Thyroid gland (tissue), 4 donors: ENCODE measurements at regions not wholly inside any gene's neighbourhood (a gene's known extent, or its start where the extent isn't known, plus 50 kb on each side); places are given as distances from the start of the nearest gene placed in this dataset.

Source experiments
- DNase-seq, 2 donors: peaks; one replicate each; pipeline ENCODE4 v3.0.0-alpha.2; 2019
- H3K27ac ChIP-seq, 3 donors: fragments of 200-600 bp; sonication (generic); 1 replicate in 2 of 3; 2 replicates in 1 of 3; pipeline ENCODE4 v1.5.1; 2016 to 2019; ENCODE audit warnings: mild to moderate bottlenecking in 1 of 3, moderate library complexity in 1 of 3
- H3K27me3 ChIP-seq: fragments of 200-600 bp; sonication (generic); one replicate; pipeline ENCODE4 v1.5.1; 2019
- H3K36me3 ChIP-seq, 2 donors: fragments of 200-600 bp; sonication (generic); one replicate each; pipeline ENCODE4 v1.5.1; 2016 to 2019
- H3K4me1 ChIP-seq, 2 donors: fragments of 200-600 bp; sonication (generic); one replicate each; pipeline ENCODE4 v1.5.1; 2017 to 2019
- H3K4me3 ChIP-seq, 3 donors: fragments of 200-600 bp; sonication (generic); replicated peaks in 1 of 3; 1 replicate in 2 of 3; 2 replicates in 1 of 3; pipeline ENCODE4 v1.5.1; 2016; ENCODE audit warnings: mild to moderate bottlenecking in 1 of 3
- H3K9me3 ChIP-seq: fragments of 200-600 bp; sonication (generic); one replicate; pipeline ENCODE4 v1.5.1; 2017
- POLR2A ChIP-seq, 2 donors: fragments of 450-650 bp; IDR thresholded peaks; one replicate each; pipeline ENCODE4 v1.6.1; 2017; ENCODE audit warnings: antibody characterized with exemption in 2 of 2, mild to moderate bottlenecking in 2 of 2, moderate library complexity in 1 of 2
- WGBS, 2 donors: methylation state at CpG; one replicate each; pipeline ENCODE4 v1.1.5; 2017; 5-methylcytosine and 5-hydroxymethylcytosine counted together
- intact Hi-C: fragments of 100-400 bp; cut with DNase I; formaldehyde crosslinking; loops from one replicate; pipeline ENCODE4 v1.15.1; 2023
- TF ChIP-seq, protein P1 (sequence below), 6 experiments: fragments of 200-600 bp in 3 of 6; fragments of 450-650 bp in 3 of 6; sonication (generic) in 3 of 6; IDR thresholded peaks; one replicate each; pipeline ENCODE4 v1.5.1; 2016 to 2019; ENCODE audit warnings: antibody characterized with exemption in 6 of 6, mild to moderate bottlenecking in 2 of 6, inconsistent platforms in 1 of 6, moderate library complexity in 1 of 6

DNA sequence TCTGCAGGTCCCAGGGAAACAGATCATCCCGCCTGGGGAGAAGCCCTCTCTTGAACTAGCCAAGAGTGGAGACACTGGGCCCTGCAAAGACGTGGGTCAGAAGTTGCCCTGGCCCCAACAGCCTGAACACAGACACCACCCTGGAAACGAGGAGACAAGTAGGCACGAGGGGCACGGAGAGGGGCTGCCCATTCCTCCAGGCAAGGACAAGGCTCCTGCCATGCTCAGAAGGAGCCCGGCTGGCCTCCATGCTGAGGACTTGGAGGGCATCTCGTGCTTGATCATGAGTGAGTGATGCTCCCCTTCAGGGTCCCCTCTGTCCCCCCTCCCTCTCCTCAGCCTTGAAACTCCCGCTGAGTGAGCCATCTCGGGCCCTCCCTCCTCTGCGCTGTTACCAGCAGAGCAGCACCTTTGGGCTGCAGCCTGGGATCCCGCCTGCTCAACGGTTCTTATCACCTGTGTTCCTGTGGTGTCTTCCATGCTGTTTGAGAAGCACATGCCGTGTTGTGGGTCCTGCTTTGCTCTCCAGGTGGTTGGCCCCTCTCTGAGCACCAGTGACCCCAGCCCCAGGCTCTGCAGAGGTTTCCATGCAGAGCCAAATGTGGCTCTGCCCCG, 544.3 kb downstream of the TCERG1L start:
- DNase-seq: no peak
- WGBS, 2 donors: 88 to 90% methylated on average over 10 to 14 of the region's 14 CpGs
- Histone ChIP-seq H3K27me3 (no peaks in the 10 kb centered on the region), H3K27ac (no peak overlapping the region), H3K4me1 (no peaks in the 10 kb centered on the region), H3K36me3 (no peaks in the 10 kb centered on the region), H3K9me3 (no peaks in the 10 kb centered on the region), H3K4me3 (no peak overlapping the region)
- TF ChIP-seq POLR2A (IDR thresholded peaks at IDR 0.05): no peak
- TF ChIP-seq, protein P1, sequence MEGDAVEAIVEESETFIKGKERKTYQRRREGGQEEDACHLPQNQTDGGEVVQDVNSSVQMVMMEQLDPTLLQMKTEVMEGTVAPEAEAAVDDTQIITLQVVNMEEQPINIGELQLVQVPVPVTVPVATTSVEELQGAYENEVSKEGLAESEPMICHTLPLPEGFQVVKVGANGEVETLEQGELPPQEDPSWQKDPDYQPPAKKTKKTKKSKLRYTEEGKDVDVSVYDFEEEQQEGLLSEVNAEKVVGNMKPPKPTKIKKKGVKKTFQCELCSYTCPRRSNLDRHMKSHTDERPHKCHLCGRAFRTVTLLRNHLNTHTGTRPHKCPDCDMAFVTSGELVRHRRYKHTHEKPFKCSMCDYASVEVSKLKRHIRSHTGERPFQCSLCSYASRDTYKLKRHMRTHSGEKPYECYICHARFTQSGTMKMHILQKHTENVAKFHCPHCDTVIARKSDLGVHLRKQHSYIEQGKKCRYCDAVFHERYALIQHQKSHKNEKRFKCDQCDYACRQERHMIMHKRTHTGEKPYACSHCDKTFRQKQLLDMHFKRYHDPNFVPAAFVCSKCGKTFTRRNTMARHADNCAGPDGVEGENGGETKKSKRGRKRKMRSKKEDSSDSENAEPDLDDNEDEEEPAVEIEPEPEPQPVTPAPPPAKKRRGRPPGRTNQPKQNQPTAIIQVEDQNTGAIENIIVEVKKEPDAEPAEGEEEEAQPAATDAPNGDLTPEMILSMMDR (IDR thresholded peaks at IDR 0.05): no peak
- intact Hi-C loops: no loop called here

GRCh38 chr10:130769146-130770017, 542.1 kb downstream of the TCERG1L start:
- Histone ChIP-seq H3K27me3 (no peaks in the 10 kb centered on the region), H3K36me3 (no peaks in the 10 kb centered on the region), H3K4me3 (no peak overlapping the region), H3K4me1 (no peaks in the 10 kb centered on the region), H3K27ac (no peak overlapping the region), H3K9me3 (no peaks in the 10 kb centered on the region)
- no peak for DNase-seq
- no peak for TF ChIP-seq POLR2A (IDR thresholded peaks at IDR 0.05)
- TF ChIP-seq, protein P1 (IDR thresholded peaks at IDR 0.05): no peak
- intact Hi-C loops: no loop called here
- 74 to 88% methylated on average over 10 of the region's 10 CpGs for WGBS, 2 donors

- TF ChIP-seq POLR2A (IDR thresholded peaks at IDR 0.05): no peak
- TF ChIP-seq, protein P1 (IDR thresholded peaks at IDR 0.05): no peak
- Histone ChIP-seq H3K4me1 (no peaks in the 10 kb centered on the region), H3K4me3 (no peak overlapping the region), H3K27ac (no peak overlapping the region), H3K9me3 (no peaks in the 10 kb centered on the region), H3K27me3 (no peaks in the 10 kb centered on the region), H3K36me3 (no peaks in the 10 kb centered on the region)
- intact Hi-C loops: no loop called here
- no peak for DNase-seq
- 73 to 80% methylated on average over 12 to 13 of the region's 13 CpGs for WGBS, 2 donors
Measured at GRCh38 chr10:130770018-130770630, 541.4 kb downstream of the TCERG1L start.

DNA sequence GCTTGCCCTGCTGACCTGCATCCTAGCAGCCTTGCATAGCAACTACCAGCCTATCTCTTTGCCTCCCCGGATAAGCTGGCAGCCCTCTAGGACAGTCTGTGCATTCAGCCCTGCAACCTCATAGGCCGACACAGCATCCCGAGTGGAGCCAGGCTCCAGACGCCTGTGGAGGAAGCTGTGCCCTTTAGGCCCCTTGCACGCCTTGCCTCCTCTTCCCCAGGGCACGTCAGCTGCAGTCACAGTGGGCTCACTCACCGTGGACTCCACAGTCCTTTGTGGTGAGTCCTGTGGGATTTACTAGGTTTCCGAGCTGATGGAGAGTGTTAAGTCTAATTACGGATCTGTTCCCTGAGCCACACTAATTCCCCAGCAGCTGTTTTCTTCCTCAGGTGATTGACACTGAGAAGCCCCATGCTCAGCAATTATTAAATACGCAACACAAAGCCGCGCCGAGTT, 540.0 kb downstream of the TCERG1L start:
- Histone ChIP-seq H3K36me3 (no peaks in the 10 kb centered on the region), H3K27ac (no peak overlapping the region), H3K9me3 (no peaks in the 10 kb centered on the region), H3K4me1 (no peaks in the 10 kb centered on the region), H3K4me3 (no peak overlapping the region), H3K27me3 (no peaks in the 10 kb centered on the region)
- intact Hi-C loops: no loop called here
- WGBS, 2 donors: 56 to 63% methylated on average over 13 of the region's 13 CpGs
- TF ChIP-seq POLR2A (IDR thresholded peaks at IDR 0.05): no peak
- TF ChIP-seq, protein P1 (IDR thresholded peaks at IDR 0.05): no peak
- DNase-seq: no peak
